ENCODE measurements at regions not wholly inside any gene's neighbourhood (a gene's known extent, or its start where the extent isn't known, plus 50 kb on each side); places are given as distances from the start of the nearest gene placed in this dataset.

DNA sequence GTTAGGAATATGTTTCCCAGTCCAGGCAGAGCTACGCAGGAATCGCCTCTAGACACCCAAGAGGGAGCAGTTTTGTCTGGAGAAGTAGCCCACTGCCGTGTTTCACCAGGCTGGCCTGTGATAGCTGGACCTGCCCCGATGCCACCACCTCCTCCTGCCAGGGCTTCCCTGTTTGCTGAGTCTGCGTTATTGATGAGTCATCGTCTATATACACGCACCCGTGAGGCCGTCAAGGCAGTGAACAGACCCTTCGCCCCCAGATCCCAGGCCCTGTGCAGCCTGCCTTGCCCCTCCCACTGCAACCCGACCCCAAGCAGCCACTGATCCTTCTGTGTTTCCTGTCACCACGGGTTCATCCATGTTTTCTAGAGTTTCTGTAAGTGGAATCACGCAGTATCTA is 141.9 kb downstream of the IGLL1 start:
- no peak for TF ChIP-seq POLR2A (IDR thresholded peaks at IDR 0.05; ENCODE audit: borderline replicate concordance, extremely low read depth, insufficient read depth, insufficient read length)
- no peak for TF ChIP-seq YY1 (IDR thresholded peaks at IDR 0.05; ENCODE audit: extremely low read depth, insufficient replicate concordance, low read depth, low read length)
- no peak for TF ChIP-seq EZH2 (IDR thresholded peaks at IDR 0.05)
- TF ChIP-seq, protein P1, sequence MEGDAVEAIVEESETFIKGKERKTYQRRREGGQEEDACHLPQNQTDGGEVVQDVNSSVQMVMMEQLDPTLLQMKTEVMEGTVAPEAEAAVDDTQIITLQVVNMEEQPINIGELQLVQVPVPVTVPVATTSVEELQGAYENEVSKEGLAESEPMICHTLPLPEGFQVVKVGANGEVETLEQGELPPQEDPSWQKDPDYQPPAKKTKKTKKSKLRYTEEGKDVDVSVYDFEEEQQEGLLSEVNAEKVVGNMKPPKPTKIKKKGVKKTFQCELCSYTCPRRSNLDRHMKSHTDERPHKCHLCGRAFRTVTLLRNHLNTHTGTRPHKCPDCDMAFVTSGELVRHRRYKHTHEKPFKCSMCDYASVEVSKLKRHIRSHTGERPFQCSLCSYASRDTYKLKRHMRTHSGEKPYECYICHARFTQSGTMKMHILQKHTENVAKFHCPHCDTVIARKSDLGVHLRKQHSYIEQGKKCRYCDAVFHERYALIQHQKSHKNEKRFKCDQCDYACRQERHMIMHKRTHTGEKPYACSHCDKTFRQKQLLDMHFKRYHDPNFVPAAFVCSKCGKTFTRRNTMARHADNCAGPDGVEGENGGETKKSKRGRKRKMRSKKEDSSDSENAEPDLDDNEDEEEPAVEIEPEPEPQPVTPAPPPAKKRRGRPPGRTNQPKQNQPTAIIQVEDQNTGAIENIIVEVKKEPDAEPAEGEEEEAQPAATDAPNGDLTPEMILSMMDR (IDR thresholded peaks at IDR 0.05 in 2 of 3, conservative IDR thresholded peaks at IDR 0.05 in 1 of 3; ENCODE audit: borderline replicate concordance in 1 of 3, insufficient read depth in 1 of 3, low read depth in 2 of 3, low read length in 2 of 3): no peak
- TF ChIP-seq SP1 (IDR thresholded peaks at IDR 0.05; ENCODE audit: low read depth): no peak
- TF ChIP-seq JUND (IDR thresholded peaks at IDR 0.05): no peak
